HG02588 (cell line): ENCODE measurements at regions not wholly inside any gene's neighbourhood (a gene's known extent, or its start where the extent isn't known, plus 50 kb on each side); places are given as distances from the start of the nearest gene placed in this dataset.
"Not testable (repeated sequence)": the region's sequence is repeated elsewhere in the genome, so short reads cannot be mapped to it uniquely, and the experiment has no call there.

Experiments used
- ATAC-seq: cut with Tn5 transposase; IDR thresholded peaks from one replicate; pipeline ENCODE4 v1.9.1; 2021; ENCODE audit warnings: mild to moderate bottlenecking, moderate library complexity; ENCODE audit not compliant: unreplicated experiment

DNA sequence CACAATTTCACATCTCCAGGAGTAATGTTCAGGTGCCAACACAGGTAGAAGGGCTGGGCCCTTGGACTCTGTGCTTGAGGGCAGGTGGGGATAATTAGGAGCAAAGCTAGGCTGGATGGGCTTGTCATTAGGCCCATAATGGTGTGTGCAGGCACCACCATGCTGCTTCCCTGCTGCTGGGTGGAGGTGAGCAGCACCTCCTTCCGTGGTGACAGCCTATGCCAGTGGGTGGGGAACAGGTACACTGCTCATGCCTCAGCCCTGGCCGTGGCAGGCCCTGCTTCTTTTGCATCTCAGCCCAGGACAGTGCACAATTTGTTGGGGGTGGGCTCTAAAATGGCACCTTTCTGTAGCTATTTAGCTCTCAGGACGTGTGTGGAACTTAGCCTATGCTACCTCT, 955.5 kb downstream of the TMTC2 start:
- ATAC-seq: no peak

- ATAC-seq: no peak
Measured at GRCh38 chr12:83641789-83642188, 955.1 kb downstream of the TMTC2 start.

DNA sequence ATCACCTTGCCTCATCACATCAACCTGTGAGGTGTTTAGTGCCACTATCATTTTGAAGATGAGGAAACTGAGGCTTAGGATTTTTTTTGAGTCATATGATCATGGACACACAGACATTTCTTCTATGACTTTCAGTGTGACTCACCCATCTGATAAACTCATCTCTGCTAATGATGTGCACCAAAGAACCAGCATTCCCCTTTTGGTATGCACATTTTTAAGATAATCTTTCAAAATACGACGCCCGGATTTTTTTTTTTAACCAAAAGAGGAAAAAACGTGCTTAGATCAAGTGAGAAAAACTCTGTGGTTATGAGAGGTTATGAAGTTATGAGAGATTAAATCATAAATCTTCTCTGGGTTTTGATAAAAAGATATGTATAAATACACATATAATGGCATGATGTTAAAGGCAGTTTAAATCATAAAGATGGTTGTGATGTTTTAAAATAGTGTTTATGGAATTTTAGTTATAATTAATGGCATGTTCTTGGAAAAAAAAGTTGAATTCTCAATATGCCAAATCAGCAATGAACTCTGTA, 948.1 kb downstream of the TMTC2 start:
- no peak for ATAC-seq

GRCh38 chr12:83630526-83630925, 943.8 kb downstream of the TMTC2 start:
- no peak for ATAC-seq

DNA sequence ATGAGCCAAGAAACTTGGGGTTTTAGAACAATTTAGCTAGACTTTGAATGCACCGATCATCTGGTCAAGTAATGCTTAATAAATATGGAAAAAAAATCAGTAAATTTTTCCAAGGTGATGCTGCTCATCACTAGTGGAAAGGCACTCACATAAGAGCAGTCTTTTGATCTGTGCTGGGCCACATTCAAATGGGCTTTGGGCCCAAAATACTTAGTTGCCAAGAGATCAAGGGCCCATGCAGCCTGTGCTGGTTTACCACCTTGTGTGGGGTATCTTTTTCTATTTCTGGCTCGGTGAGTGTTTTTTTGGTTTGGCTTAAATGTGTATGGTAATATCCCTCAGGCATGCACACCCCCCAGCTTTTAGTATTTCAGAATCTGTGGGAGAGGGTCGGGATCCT, 943.2 kb downstream of the TMTC2 start:
- ATAC-seq: no peak

- no peak for ATAC-seq
Measured at GRCh38 chr12:83622205-83622604, 935.5 kb downstream of the TMTC2 start.

GRCh38 chr12:83619973-83620372, 933.3 kb downstream of the TMTC2 start:
- no peak for ATAC-seq

DNA sequence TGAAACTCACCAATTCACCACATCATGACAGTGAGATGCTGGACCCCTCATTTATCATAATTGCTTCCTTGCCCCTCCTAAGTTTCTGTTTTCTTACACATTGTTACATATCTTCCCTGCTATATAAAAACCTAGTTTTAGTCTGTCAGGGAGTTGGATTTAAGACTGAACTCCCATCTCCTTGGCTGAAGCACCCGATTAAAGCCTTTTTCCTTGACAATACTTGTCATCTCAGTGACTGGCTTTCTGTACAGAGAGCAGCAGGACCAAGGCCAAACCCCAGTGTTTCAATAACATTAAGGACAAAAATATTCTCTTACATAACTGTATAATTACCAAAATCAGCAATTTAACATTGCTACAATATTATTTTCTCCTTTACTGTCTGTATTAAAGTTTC, 928.4 kb downstream of the TMTC2 start:
- no peak for ATAC-seq

DNA sequence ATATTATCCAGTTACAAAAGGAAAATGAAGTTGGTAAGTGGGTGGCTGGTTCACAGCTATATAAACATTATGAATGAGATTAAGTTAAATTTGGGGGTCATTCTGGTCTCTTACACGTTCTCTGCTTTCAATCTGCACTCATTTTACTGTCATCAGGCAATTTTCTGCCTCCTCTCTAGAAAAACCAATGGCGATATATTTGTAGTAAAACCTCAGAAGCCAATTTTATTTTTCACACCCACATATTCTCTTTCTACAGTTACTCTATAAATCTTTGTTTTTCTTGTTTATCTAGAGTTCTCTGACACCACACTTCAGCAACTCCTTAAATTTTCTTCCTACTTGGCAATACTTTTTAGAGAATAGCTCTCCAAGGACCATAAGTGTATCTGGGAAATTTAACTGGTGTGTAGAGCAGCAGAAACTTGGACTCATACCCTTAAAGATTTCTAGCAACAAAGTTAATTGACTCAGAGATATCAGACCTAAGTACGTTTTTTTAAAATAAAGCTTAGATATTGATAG, 926.9 kb downstream of the TMTC2 start:
- ATAC-seq: no peak

GRCh38 chr12:83603106-83603505, 916.4 kb downstream of the TMTC2 start:
- ATAC-seq: no peak

DNA sequence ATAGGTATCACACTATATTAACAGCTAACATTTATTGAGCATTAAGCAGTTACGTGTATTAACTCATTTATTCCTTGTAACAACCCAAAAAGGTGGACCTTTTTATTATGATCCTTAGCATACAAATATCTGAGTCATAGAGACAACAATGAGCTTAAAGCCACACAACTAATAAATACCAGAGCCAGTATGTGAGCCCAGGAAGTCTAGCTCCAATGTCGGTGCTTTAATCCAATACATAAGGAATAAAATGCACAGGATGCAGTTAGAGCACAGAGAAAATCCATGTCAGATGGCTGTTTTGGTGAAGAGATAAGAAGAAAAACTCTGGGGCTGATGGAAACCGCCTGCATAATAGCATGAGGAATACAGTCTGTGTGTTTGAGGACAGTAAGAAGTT, 888.6 kb downstream of the TMTC2 start:
- no peak for ATAC-seq

- no peak for ATAC-seq
Measured at GRCh38 chr12:83574142-83574541, 887.4 kb downstream of the TMTC2 start.

DNA sequence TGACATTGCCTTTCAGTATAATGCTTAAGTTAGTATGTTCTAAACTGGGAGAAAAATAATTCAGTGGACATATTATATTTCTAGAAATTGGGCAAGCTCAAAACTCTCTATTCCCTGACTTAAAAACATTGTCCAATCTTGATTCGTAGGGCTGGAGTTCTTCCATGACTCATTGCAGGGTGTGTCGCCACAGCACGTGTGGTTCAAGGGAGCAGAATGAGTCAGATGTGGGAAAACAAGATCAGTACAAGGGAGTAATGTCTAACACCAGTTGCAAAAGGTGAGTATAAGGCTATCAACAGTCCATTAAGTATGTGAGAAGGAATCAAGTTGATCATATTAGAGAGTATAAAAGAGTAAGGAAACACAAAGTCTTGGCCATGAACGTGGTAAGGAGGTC, 887.0 kb downstream of the TMTC2 start:
- ATAC-seq: no peak

GRCh38 chr12:83559650-83560049, 872.9 kb downstream of the TMTC2 start:
- no peak for ATAC-seq

- ATAC-seq: not testable (repeated sequence)
Measured at GRCh38 chr12:83556040-83556439, 869.3 kb downstream of the TMTC2 start.

GRCh38 chr12:83541446-83541845, 854.7 kb downstream of the TMTC2 start:
- no peak for ATAC-seq

- ATAC-seq: no peak
Measured at GRCh38 chr12:83538361-83538965, 851.8 kb downstream of the TMTC2 start.

DNA sequence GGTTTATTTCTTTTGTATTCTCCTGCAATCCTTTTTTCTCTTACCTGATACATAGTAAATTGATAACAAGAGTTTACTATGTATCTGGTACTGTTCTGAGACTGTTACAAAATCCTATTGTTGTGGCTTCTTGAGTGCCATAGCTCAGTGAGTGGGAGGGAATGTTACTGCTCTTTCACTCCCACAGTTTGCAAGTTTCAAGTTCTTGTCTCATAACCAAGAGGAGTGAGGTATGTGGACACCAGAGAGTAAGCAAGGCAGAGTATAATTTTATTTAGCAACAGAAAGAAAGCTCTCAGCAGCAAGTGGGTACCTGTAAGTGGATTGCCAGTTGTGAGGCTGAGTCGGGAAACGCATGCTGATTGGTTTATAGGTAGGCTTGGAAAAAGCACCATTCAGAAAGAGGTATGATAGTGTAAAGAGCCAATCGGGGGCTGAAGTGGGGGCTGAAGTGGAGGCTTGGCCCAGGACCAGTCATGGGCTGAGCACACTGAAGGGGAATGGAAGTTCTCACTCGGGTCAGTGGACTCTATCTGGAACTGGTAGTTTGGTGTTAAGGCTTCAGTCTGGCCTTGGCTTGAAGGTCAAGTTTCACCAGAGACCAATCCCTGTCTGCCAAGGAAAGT, 850.8 kb downstream of the TMTC2 start:
- ATAC-seq: no peak

DNA sequence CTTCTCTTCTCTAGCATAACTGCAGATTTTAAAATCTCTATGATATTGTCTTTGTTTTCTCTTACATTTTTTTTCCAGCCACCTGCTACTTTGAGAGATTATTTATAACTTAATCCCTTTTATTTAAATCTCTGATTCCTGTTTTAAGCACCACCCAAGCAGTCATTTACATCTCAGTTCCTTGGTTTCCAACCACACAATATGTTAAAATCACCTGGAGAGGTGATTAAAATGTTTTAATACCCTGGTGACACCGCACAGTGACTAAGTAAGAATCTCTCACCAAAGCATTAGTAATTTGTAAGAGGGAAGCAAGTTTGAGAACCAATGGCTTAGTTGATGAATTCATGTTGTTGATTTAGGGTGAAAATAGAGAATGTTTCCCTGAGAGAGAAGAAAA, 849.8 kb downstream of the TMTC2 start:
- no peak for ATAC-seq

- ATAC-seq: no peak
Measured at GRCh38 chr12:83528571-83528970, 841.9 kb downstream of the TMTC2 start.

- ATAC-seq: no peak
Measured at GRCh38 chr12:83527810-83528209, 841.1 kb downstream of the TMTC2 start.

DNA sequence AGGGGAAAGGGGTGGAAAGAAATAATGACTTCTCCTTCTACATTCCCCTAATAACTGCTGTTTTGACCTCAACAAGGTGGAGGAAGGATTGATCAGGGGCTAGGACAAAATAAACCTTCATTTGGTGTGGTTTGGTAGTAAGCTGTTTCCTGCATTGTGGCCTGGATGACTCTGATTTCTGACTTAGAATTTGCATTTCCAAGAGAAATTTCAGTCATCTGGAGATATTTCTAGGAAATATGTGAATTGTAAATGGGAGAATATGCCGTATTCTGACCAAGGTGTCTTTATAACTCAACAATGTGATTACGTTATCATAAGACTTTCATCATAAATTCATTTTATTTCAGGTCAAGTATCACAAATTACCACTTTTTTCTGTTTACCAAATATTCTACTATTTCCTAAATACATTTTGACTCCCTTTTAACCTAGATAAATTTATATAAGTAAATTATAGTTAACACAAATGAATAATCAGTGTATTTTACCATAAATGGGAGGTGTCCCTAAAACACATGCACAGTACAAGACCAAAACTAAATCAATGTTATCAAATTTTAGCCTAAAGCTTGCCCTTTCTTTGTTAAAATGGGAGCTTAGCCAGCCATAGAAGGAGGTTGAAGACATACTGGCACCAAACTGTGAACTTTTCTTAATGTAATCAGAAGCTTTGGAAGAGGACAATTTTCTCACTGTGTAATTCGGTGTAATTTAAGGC, 828.8 kb downstream of the TMTC2 start:
- ATAC-seq: no peak
